ENCODE measurements at regions not wholly inside any gene's neighbourhood (a gene's known extent, or its start where the extent isn't known, plus 50 kb on each side); places are given as distances from the start of the nearest gene placed in this dataset.

DNA sequence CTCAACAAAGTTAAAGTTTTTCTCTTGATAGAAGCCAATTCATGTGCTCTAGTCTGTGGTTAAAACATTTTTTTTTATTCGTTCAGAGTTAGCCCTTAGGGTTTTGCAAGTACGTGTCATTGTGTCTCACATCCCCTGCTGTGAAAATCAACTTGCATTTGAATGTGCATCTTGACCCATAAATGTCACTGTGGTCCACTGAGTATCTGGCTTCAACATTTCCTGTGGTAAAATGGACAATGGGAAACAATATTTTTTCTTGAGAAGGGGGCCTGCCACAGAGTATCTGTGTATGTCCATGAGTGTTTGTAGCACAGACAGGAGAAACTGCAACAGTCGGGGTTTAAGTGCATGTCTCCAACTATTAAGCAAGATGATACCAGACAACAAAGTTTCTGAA lies 554.8 kb upstream of the TENM3 start:
- no peak for DNase-seq
- no peak for TF ChIP-seq GATA1 (IDR thresholded peaks at IDR 0.05; ENCODE audit: low read depth, low read length)
- TF ChIP-seq POLR2A (IDR thresholded peaks at IDR 0.05; ENCODE audit: low read length): no peak

DNA sequence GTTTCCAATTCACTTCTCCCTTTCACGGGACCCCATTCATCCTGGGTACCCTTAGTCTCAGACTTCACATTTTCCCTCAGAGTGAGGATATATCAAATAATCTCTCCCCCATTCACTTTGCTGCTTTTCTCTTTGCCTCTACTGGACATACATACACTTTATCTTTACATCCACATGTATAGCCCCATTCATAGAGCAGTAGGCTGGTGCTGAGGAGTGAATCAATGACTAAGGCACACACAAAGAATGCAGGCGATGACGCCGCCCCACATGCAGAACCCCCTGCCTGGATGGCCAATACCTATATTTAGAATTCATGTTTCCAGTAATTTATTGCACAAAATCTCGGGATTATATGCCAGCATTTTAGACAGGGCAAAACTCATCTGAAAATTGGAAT lies 554.3 kb upstream of the TENM3 start:
- TF ChIP-seq POLR2A (IDR thresholded peaks at IDR 0.05; ENCODE audit: low read length): no peak
- no peak for TF ChIP-seq GATA1 (IDR thresholded peaks at IDR 0.05; ENCODE audit: low read depth, low read length)
- no peak for DNase-seq

DNA sequence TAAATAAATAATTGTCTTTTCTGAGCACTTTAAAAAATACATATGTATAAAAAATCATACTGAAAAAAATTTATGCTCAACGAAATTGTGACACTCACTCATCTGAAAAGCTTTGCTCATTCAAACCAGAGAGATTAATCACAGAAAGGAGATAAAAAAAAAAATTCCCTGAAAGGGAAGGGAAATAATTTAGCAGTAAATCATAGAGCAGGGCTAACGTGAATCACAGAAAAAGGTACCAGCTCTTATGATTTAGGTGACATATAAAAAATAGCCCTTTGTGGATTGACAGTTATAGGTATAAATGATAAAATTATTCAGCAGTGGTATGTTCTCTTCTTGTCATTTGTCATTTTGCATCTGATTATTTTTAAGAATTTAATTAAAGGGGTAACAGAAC lies 552.7 kb upstream of the TENM3 start:
- DNase-seq: no peak
- no peak for TF ChIP-seq POLR2A (IDR thresholded peaks at IDR 0.05; ENCODE audit: low read length)
- no peak for TF ChIP-seq GATA1 (IDR thresholded peaks at IDR 0.05; ENCODE audit: low read depth, low read length)

DNA sequence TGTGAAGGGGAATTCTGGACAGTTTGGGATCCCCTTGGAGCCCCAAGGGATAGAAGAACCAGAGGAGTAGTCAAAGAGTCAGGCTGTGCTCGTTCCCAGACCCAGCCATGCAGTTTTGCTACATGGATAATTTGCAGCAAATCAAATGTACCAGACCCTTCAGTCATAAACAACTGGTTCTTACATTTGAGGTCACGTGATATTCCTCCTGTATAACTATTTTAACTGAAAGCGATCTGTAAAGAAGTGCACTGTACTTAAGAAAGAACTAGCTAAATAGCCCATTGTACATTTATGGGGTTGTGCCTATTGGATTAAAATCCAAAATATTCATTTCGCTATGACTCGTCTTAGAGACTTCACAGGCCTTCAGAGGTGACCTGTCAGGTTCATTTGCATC lies 550.2 kb upstream of the TENM3 start:
- no peak for DNase-seq
- no peak for TF ChIP-seq POLR2A (IDR thresholded peaks at IDR 0.05; ENCODE audit: low read length)
- no peak for TF ChIP-seq GATA1 (IDR thresholded peaks at IDR 0.05; ENCODE audit: low read depth, low read length)

DNA sequence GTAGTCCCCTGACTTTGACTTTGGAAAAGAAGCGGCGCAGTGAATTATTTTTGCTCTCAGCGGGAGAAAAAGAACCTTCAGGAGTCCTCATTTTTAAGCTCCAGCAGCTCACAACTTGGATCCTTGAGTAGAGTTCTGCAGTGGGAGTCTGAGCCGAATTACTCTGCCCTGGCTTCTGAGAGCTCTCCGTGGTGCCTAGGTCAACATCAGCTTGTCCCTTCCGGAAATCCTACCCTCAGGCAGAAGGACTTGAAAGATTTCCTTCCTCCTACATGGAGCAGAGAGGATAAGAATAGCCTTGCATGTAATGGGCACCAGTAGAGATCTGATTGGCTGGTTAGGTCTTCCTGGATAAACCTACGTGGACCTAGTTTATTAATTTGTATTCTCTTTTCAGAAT lies 549.7 kb upstream of the TENM3 start:
- no peak for DNase-seq
- TF ChIP-seq POLR2A (IDR thresholded peaks at IDR 0.05; ENCODE audit: low read length) (no peak), GATA1 (IDR thresholded peaks at IDR 0.05; ENCODE audit: low read depth, low read length) (no peak)

DNA sequence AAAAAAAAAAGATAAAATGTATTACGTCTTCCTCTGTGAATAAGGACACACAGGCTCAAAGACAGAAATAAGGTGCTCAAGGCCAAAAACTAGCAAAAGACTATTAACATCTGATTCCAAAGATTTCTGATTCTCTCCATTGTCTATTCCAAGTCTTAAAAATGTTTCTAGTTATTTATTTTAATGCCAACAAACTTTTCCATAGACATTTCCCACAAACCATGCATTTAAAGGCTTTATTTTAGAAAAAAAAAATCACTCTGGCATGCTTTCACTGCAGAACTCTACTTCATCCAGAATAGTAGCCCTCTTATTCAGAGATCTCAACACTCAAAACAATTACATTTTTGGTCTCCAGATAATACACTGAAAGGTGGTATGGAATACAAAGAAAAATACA lies 545.0 kb upstream of the TENM3 start:
- no peak for DNase-seq
- TF ChIP-seq POLR2A (IDR thresholded peaks at IDR 0.05; ENCODE audit: low read length) (no peak), GATA1 (IDR thresholded peaks at IDR 0.05; ENCODE audit: low read depth, low read length) (no peak)

DNA sequence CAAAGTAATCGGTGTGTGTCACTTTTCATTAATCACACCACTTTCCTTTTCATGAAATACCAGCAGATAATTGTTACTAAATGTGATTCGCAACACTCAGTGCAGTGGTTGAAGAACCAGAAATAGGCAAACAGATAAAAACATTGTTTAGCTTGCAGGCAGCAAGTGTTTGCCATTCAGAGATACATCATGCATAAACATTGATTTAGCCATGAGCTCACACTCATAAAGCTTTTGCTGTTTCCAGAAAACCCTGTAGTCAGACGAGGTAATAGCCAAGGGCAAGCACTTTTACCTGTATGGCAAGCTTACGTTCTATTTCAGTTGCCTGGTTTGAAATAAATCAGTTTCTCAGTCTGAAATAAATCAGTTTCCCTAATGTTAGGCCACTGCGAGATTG lies 542.0 kb upstream of the TENM3 start:
- DNase-seq: no peak
- TF ChIP-seq GATA1 (IDR thresholded peaks at IDR 0.05; ENCODE audit: low read depth, low read length) (no peak), POLR2A (IDR thresholded peaks at IDR 0.05; ENCODE audit: low read length) (no peak)

DNA sequence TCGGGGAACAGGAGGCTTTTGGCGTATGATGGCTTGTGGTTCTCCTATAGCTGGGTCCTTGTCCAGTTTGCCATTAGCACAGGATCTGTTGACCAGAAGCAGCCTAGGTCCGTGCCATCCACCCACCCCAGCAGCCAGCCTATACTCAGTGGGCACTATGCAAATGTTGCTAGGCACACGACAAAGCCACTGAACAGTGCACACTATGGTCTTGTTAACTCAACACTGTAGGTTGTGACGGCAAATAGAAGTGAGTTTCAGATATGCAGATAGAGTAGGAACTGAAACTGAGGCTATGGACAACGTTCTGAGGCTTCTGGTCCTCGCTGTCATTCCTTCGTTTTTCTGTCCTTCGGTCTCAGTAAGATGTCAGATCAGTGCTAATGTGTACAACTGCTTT lies 541.3 kb upstream of the TENM3 start:
- DNase-seq: no peak
- TF ChIP-seq GATA1 (IDR thresholded peaks at IDR 0.05; ENCODE audit: low read depth, low read length) (no peak), POLR2A (IDR thresholded peaks at IDR 0.05; ENCODE audit: low read length) (no peak)

DNA sequence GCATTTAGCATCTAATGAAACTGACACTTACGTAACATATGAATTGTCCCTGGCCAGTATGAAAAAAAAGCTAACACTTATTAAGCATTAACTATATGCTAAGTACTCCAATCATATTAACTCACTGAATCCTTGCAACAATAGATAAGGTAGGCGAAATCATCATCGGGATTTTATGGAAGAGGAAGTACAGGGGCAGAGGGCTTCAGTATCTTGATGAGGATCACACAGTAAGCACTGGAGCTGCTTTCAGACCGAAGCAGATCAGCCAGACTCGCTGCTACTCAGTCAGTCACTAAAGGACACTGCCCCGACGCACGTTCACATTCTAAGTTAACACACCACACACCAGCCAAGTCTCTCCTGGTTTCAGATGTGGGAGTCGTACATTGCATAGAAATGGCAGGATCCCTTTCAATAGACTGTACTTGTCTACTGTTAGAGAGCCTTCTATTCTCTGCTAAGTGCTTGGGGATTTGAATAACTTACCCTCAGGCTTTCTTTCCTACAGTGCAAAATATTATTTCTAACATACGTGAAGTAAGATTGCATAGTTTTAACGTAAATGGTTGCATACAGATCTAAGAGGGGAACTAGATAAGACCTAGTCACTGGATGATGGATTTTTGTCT lies 540.2 kb upstream of the TENM3 start:
- TF ChIP-seq GATA1 (IDR thresholded peaks at IDR 0.05; ENCODE audit: low read depth, low read length): no peak
- TF ChIP-seq POLR2A (IDR thresholded peaks at IDR 0.05; ENCODE audit: low read length): no peak
- DNase-seq: no peak

DNA sequence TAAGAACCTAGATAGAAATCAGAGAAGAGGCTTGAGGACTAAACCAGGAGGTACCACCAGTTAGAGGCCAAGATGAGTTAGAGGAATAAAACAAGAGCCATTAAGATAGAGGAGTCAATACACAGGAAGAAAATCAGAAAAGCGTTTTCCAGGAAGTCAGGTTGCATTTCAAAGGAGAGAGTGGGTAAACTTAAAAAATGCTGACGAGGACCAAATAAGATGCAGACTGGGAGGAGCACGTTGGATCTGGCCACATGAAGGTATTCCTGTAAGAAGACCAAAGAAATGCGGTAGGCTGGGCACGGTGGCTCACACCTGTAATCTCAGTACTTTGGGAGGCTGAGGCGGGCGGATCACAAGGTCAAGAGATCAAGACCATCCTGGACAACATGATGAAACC lies 533.1 kb upstream of the TENM3 start:
- no peak for DNase-seq
- TF ChIP-seq GATA1 (IDR thresholded peaks at IDR 0.05; ENCODE audit: low read depth, low read length) (no peak), POLR2A (IDR thresholded peaks at IDR 0.05; ENCODE audit: low read length) (no peak)

DNA sequence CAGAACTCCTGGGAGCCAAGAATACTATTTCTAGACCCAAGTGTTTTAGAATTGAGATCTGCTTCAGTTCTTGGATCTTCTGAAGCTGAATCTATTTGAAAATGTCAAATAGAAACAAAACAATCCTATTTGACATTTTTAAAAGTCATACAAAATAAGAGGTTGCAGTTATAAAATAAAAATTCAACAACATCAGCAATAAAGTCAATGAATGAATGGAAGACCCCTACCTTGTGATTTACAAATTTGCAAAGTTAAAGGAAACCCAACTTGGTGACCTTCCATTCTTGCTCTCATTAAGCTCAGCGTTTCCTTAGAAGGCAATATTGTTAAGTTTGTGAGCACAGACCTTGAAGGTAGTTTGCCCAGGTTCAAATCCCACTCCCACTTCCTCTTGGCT lies 531.8 kb upstream of the TENM3 start:
- no peak for DNase-seq
- no peak for TF ChIP-seq GATA1 (IDR thresholded peaks at IDR 0.05; ENCODE audit: low read depth, low read length)
- no peak for TF ChIP-seq POLR2A (IDR thresholded peaks at IDR 0.05; ENCODE audit: low read length)

DNA sequence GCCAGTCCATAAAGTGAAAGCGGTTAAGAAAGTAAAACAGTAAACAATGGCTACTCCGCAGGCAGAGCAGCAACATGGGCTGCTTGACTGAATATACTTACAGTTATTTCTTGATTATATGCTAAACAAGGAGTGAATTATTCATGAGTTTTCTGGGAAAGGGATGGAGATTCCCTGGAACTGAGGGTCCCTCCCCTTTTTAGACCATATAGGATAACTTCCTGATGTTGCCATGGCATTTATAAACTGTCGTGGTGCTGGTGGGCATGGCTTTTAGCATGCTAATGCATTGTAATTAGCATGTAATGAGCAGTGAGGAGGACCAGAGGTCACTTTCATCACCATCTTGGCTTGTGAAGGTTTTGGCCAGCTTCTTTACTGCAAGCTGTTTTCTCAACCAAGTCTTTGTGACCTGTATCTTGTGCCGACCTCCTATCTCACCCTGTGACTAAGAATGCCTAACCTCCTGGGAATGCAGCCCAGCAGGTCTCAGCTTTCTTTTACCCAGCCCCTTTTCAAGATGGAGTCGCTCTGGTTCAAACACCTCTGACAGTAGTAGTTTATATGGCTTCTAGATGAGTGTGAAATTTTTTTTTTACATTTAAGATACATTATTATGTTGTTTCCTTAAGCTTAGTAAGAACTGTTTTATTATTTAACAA lies 514.8 kb upstream of the TENM3 start:
- DNase-seq: no peak
- TF ChIP-seq GATA1 (IDR thresholded peaks at IDR 0.05; ENCODE audit: low read depth, low read length): no peak
- TF ChIP-seq POLR2A (IDR thresholded peaks at IDR 0.05; ENCODE audit: low read length): no peak

DNA sequence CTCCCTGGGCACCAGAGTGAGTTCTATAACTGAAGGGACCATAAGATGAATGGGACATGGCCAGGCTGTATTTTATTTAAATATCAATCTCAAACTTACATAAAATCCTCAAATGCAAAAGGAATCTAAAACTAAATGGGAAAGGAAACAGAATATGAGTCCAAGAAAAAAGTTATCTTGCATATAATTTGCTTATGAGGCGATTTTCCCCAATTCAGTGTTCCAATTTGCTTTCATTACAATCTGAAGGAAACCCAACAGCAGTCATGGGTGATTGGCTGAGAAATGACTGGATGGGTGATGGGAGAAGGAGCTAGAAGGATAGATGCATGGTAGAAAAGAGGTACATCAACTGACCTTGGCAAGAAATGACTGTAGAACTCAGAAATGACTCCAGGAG lies 511.3 kb upstream of the TENM3 start:
- no peak for TF ChIP-seq GATA1 (IDR thresholded peaks at IDR 0.05; ENCODE audit: low read depth, low read length)
- no peak for TF ChIP-seq POLR2A (IDR thresholded peaks at IDR 0.05; ENCODE audit: low read length)
- DNase-seq: no peak

DNA sequence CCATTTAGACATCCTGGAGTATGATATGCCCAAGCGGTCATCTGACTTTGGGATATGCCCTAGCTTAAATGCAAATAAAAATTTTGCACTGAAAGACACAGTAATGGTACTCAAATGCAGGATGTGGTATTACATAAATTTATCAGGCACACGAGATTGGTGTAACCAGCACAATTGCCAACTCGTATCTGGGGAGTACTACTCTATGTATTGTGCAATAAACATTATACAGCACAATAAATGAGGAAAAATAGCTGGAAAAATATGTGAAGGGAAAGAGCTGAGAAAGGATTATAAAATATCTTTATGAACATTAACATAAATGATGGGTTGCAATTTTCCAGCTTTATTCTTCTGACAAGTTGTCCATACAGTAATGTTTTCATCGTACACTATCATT lies 505.5 kb upstream of the TENM3 start:
- DNase-seq: no peak

DNA sequence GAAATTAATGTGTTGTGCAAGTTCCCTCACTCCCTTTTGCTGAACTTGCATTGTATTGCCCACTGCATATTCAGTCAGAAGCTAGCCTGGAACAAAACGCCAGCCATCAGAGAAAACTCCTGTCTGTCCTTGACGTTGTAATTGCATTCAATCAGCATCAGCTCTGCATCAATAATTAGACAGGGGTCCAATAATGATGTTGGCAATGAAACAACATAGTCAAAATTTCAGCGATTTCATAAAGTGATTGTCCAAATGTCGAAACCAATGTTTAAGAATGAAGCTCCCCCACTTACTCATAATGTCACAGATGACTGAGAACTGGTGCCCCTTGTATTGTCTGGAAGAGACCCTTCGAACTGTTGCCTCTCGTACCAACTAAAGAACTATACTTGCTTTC lies 504.2 kb upstream of the TENM3 start:
- DNase-seq: no peak
- TF ChIP-seq POLR2A (IDR thresholded peaks at IDR 0.05; ENCODE audit: low read length) (no peak), GATA1 (IDR thresholded peaks at IDR 0.05; ENCODE audit: low read depth, low read length) (no peak)

More for the DNA sequence above, 505.5 kb upstream of the TENM3 start:
- TF ChIP-seq POLR2A (IDR thresholded peaks at IDR 0.05; ENCODE audit: low read length): no peak
- TF ChIP-seq GATA1 (IDR thresholded peaks at IDR 0.05; ENCODE audit: low read depth, low read length): no peak

Data from erythroblast (primary cell).